ENCODE measurements at regions not wholly inside any gene's neighbourhood (a gene's known extent, or its start where the extent isn't known, plus 50 kb on each side); places are given as distances from the start of the nearest gene placed in this dataset.

- no peak for TF ChIP-seq CTCF (IDR thresholded peaks at IDR 0.05; ENCODE audit: insufficient read depth, missing control alignments)
- DNase-seq (ENCODE audit: insufficient read length, low spot score) (no peak), FAIRE-seq (no peak)
Observed at GRCh38 chr1:168987923-168988322, 118.6 kb upstream of the ATP1B1 start.

GRCh38 chr1:168989985-168990384 lies 116.5 kb upstream of the ATP1B1 start:
- TF ChIP-seq CTCF (IDR thresholded peaks at IDR 0.05; ENCODE audit: insufficient read depth, missing control alignments), result no peak
- FAIRE-seq (no peak), DNase-seq (ENCODE audit: insufficient read length, low spot score) (no peak)

GRCh38 chr1:168991667-168992475 lies 114.6 kb upstream of the ATP1B1 start:
- DNase-seq (ENCODE audit: insufficient read length, low spot score) (no peak), FAIRE-seq (no peak)
- TF ChIP-seq CTCF (IDR thresholded peaks at IDR 0.05; ENCODE audit: insufficient read depth, missing control alignments), result no peak

GRCh38 chr1:169001353-169001752 lies 105.1 kb upstream of the ATP1B1 start:
- FAIRE-seq, result no peak
- no peak for TF ChIP-seq CTCF (IDR thresholded peaks at IDR 0.05; ENCODE audit: insufficient read depth, missing control alignments)
- no peak for DNase-seq (ENCODE audit: insufficient read length, low spot score)

- no peak for TF ChIP-seq CTCF (IDR thresholded peaks at IDR 0.05; ENCODE audit: insufficient read depth, missing control alignments)
- FAIRE-seq (no peak), DNase-seq (ENCODE audit: insufficient read length, low spot score) (no peak)
Observed at GRCh38 chr1:169003864-169004516, 102.5 kb upstream of the ATP1B1 start.

- DNase-seq (ENCODE audit: insufficient read length, low spot score), result no peak
- no peak for TF ChIP-seq CTCF (IDR thresholded peaks at IDR 0.05; ENCODE audit: insufficient read depth, missing control alignments)
- FAIRE-seq, result no peak
Observed at GRCh38 chr1:169005776-169006175, 100.7 kb upstream of the ATP1B1 start.

GRCh38 chr1:169009666-169010065 lies 96.8 kb upstream of the ATP1B1 start:
- TF ChIP-seq CTCF (IDR thresholded peaks at IDR 0.05; ENCODE audit: insufficient read depth, missing control alignments), result no peak
- FAIRE-seq (no peak), DNase-seq (ENCODE audit: insufficient read length, low spot score) (no peak)
